AML-193 (cell line): ENCODE measurements at regions not wholly inside any gene's neighbourhood (a gene's known extent, or its start where the extent isn't known, plus 50 kb on each side); places are given as distances from the start of the nearest gene placed in this dataset.
A peak's percentile ranks its signal among the peaks of the same experiment; 100 is the strongest.
"Not testable (repeated sequence)": the region's sequence is repeated elsewhere in the genome, so short reads cannot be mapped to it uniquely, and the experiment has no call there.

Source experiments
- DNase-seq, 2 experiments: peaks; one replicate each; lab custom pipeline; 2025; lab: John Stamatoyannopoulos, UW

GRCh38 chr7:82624965-82625364 lies 181.4 kb upstream of the CACNA2D1 start:
- DNase-seq, result no peak

GRCh38 chr7:82624337-82624736 lies 180.8 kb upstream of the CACNA2D1 start:
- no peak for DNase-seq

- DNase-seq, result no peak
Observed at GRCh38 chr7:82623812-82624211, 180.2 kb upstream of the CACNA2D1 start.

GRCh38 chr7:82617156-82617555 lies 173.6 kb upstream of the CACNA2D1 start:
- peak; percentile 8 to 16 for DNase-seq

- peak; percentile 56 to 59 for DNase-seq
Observed at GRCh38 chr7:82616059-82616728, 172.6 kb upstream of the CACNA2D1 start.

GRCh38 chr7:82615527-82615926 lies 171.9 kb upstream of the CACNA2D1 start:
- DNase-seq, result peak; percentile 50 to 64

- DNase-seq, result no peak
Observed at GRCh38 chr7:82609746-82610145, 166.2 kb upstream of the CACNA2D1 start.

GRCh38 chr7:82605247-82605864 lies 161.8 kb upstream of the CACNA2D1 start:
- DNase-seq, result peak; percentile 49 to 62

GRCh38 chr7:82602066-82602465 lies 158.5 kb upstream of the CACNA2D1 start:
- DNase-seq, result no peak

- no peak for DNase-seq
Observed at GRCh38 chr7:82600531-82600930, 157.0 kb upstream of the CACNA2D1 start.

GRCh38 chr7:82599895-82600294 lies 156.3 kb upstream of the CACNA2D1 start:
- no peak for DNase-seq

GRCh38 chr7:82598958-82599357 lies 155.4 kb upstream of the CACNA2D1 start:
- peak; percentile 6 to 15 for DNase-seq

- DNase-seq, result peak; percentile 39 to 55
Observed at GRCh38 chr7:82595795-82596194, 152.2 kb upstream of the CACNA2D1 start.

- DNase-seq, result no peak
Observed at GRCh38 chr7:82595176-82595575, 151.6 kb upstream of the CACNA2D1 start.

GRCh38 chr7:82594665-82595064 lies 151.1 kb upstream of the CACNA2D1 start:
- no peak for DNase-seq

GRCh38 chr7:82593780-82594179 lies 150.2 kb upstream of the CACNA2D1 start:
- no peak for DNase-seq

GRCh38 chr7:82592416-82592815 lies 148.8 kb upstream of the CACNA2D1 start:
- no peak for DNase-seq

GRCh38 chr7:82579047-82579446 lies 135.5 kb upstream of the CACNA2D1 start:
- no peak for DNase-seq

GRCh38 chr7:82578430-82578829 lies 134.9 kb upstream of the CACNA2D1 start:
- DNase-seq, result no peak

GRCh38 chr7:82572195-82572880 lies 128.8 kb upstream of the CACNA2D1 start:
- peak; percentile 66 to 75 for DNase-seq

GRCh38 chr7:82571047-82571446 lies 127.5 kb upstream of the CACNA2D1 start:
- not testable (repeated sequence) for DNase-seq

GRCh38 chr7:82567841-82568240 lies 124.3 kb upstream of the CACNA2D1 start:
- DNase-seq, result no peak

- DNase-seq, result no peak
Observed at GRCh38 chr7:82567356-82567755, 123.8 kb upstream of the CACNA2D1 start.
